ENCODE measurements at regions not wholly inside any gene's neighbourhood (a gene's known extent, or its start where the extent isn't known, plus 50 kb on each side); places are given as distances from the start of the nearest gene placed in this dataset.

DNA sequence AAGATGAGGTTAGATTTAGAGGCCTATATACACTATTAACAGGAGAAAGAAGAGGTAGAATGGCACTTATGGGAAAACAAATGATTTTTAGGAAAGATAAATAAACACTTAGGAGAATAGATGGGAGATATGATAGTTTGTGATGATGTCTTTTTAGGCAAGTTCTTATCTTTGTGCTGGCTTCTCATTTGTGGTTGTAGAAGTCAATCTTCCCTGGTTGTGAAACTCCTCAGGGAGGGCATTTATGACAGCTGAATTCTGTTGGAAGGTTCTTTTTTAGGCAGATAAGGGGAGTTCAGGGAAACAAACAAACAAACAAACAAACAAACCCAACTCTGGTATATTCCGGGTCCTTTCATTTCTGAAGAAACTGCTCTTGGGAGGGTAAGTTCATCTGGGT lies 311.8 kb downstream of the AEBP2 start:
- no peak for TF ChIP-seq CTCF (IDR thresholded peaks at IDR 0.05)
- Histone ChIP-seq H3K27me3 (ENCODE audit: control insufficient read depth in 2 of 2, insufficient read depth in 2 of 2, low read length in 2 of 2) (no peaks in the 10 kb centered on the region), H3K4me1 (ENCODE audit: control insufficient read depth in 1 of 2, insufficient read depth in 2 of 2, low read length in 2 of 2) (no peaks in the 10 kb centered on the region), H3K79me2 (ENCODE audit: insufficient read depth, low read length) (no peaks in the 10 kb centered on the region), H3K4me3 (replicated peaks in 1 of 3; ENCODE audit: low read depth in 2 of 3, low read length in 3 of 3) (no peak overlapping the region), H4K20me1 (ENCODE audit: insufficient read depth, low read length) (no peaks in the 10 kb centered on the region), H3K36me3 (replicated peaks in 1 of 2; ENCODE audit: control insufficient read depth in 1 of 2, insufficient read depth in 2 of 2, low read length in 2 of 2) (no peaks in the 10 kb centered on the region), H3K9ac (ENCODE audit: insufficient read depth, low read length, poor library complexity, severe bottlenecking) (no peak overlapping the region), H3K9me3 (replicated peaks in 1 of 2; ENCODE audit: control insufficient read depth in 1 of 2, insufficient read depth in 1 of 2, low read length in 2 of 2) (peaks cover 10 to 12% of the 10 kb centered on the region in 2 donors), H3K27ac (ENCODE audit: low read depth in 1 of 2, low read length in 2 of 2) (no peak overlapping the region), H2AFZ (ENCODE audit: insufficient read depth, low read depth, low read length, poor library complexity, severe bottlenecking) (no peak overlapping the region), H3K4me2 (replicated peaks; ENCODE audit: extremely low read depth, low read length, poor library complexity, severe bottlenecking) (no peak overlapping the region)
- intact Hi-C loops (cut with micrococcal nuclease): no loop called here
- no peak for DNase-seq
- Mint-ChIP-seq H3K27me3 (ENCODE audit: low read depth in 3 of 3) (peaks cover 0 to under 1% (median 0%) of the 10 kb centered on the region in 3 donors), H3K27ac (no peak overlapping the region), H3K36me3 (no peaks in the 10 kb centered on the region), H3K4me1 (no peaks in the 10 kb centered on the region), H3K4me3 (no peak overlapping the region), H3K9me3 (peaks cover 11 to 23% (median 18%) of the 10 kb centered on the region in 7 donors)
- WGBS (ENCODE audit: insufficient coverage): no CpG with 5 or more reads among the region's 1 CpG

- Mint-ChIP-seq H3K27ac (no peak overlapping the region), H3K4me1 (no peaks in the 10 kb centered on the region), H3K4me3 (no peak overlapping the region), H3K27me3 (ENCODE audit: low read depth in 3 of 3) (no peaks in the 10 kb centered on the region), H3K36me3 (no peaks in the 10 kb centered on the region), H3K9me3 (peaks cover 11 to 23% (median 18%) of the 10 kb centered on the region in 7 donors)
- Histone ChIP-seq H3K9me3 (replicated peaks in 1 of 2; ENCODE audit: control insufficient read depth in 1 of 2, insufficient read depth in 1 of 2, low read length in 2 of 2) (peaks cover 10 to 12% of the 10 kb centered on the region in 2 donors), H4K20me1 (ENCODE audit: insufficient read depth, low read length) (no peaks in the 10 kb centered on the region), H3K27ac (ENCODE audit: low read depth in 1 of 2, low read length in 2 of 2) (no peak overlapping the region), H3K27me3 (ENCODE audit: control insufficient read depth in 2 of 2, insufficient read depth in 2 of 2, low read length in 2 of 2) (no peaks in the 10 kb centered on the region), H3K9ac (ENCODE audit: insufficient read depth, low read length, poor library complexity, severe bottlenecking) (no peak overlapping the region), H3K4me3 (replicated peaks in 1 of 3; ENCODE audit: low read depth in 2 of 3, low read length in 3 of 3) (no peak overlapping the region), H3K4me1 (ENCODE audit: control insufficient read depth in 1 of 2, insufficient read depth in 2 of 2, low read length in 2 of 2) (no peaks in the 10 kb centered on the region), H3K36me3 (replicated peaks in 1 of 2; ENCODE audit: control insufficient read depth in 1 of 2, insufficient read depth in 2 of 2, low read length in 2 of 2) (no peaks in the 10 kb centered on the region), H3K79me2 (ENCODE audit: insufficient read depth, low read length) (no peaks in the 10 kb centered on the region), H2AFZ (ENCODE audit: insufficient read depth, low read depth, low read length, poor library complexity, severe bottlenecking) (no peak overlapping the region), H3K4me2 (replicated peaks; ENCODE audit: extremely low read depth, low read length, poor library complexity, severe bottlenecking) (no peak overlapping the region)
- TF ChIP-seq CTCF (IDR thresholded peaks at IDR 0.05): no peak
- DNase-seq: no peak
- intact Hi-C loops (cut with micrococcal nuclease): no loop called here
- WGBS (ENCODE audit: insufficient coverage): no CpG with 5 or more reads among the region's 3 CpGs
Observed at GRCh38 chr12:19752712-19753111, 313.4 kb downstream of the AEBP2 start.
